HG03095 (cell line): ENCODE measurements at regions not wholly inside any gene's neighbourhood (a gene's known extent, or its start where the extent isn't known, plus 50 kb on each side); places are given as distances from the start of the nearest gene placed in this dataset.
"Not testable (repeated sequence)": the region's sequence is repeated elsewhere in the genome, so short reads cannot be mapped to it uniquely, and the experiment has no call there.

ENCODE experiments used
- ATAC-seq: cut with Tn5 transposase; IDR thresholded peaks from one replicate; pipeline ENCODE4 v1.9.1; 2021; ENCODE audit warnings: moderate library complexity; ENCODE audit not compliant: unreplicated experiment

DNA sequence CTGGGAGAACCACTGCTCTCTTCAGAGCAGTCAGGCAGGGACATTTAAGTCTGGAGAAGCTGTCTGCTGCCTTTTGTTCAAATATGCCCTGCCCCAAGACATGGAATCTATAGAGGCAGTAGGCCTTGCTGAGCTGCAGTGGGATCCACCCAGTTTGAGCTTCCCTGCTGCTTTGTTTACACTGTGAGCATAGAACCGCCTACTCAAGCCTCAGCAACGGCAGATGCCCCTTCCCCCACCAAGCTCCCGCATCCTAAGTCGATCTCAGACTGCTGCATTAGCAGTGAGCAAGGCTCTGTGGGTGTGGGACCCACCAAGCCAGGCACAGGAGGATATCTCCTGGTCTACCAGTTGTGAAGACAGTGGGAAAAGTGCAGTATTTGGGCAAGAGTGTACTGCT is 54.6 kb upstream of the POGK start:
- not testable (repeated sequence) for ATAC-seq

DNA sequence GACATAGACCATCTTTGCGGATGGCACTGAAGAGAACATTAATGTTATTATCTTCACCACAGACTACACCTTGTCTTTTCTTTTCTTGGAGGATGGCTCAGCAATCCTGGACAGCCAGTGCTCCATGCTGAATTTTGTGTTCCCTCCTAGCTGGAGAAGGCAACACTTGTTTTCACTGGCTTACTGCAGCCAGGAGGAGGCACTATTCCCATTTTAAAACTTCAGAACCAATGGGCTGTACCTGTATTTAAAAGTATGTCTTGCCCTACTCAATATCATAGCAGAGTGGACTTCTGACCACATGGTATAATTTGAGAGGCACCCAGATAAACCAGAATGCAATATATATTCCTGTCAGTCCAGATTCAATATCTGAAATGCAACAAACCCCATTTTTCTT is 53.3 kb upstream of the POGK start:
- no peak for ATAC-seq

DNA sequence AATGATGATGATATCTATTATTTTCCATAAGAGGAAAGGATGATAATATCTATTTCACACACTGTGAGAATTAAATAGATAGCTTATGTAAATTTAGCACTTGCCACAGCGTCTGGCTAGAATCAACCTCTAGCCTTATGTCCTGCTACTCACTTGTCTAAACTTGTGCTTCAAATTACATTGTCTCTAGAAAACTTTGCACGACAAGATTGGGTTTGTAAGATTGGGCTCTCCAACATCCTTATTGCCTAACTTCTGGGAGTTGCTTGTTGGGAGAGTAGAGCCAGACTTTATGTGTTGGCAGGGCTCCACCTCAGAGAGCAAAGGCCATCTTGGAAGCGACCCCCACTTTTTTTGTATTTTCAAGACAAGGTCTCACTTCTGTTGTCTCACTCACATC is 50.0 kb upstream of the POGK start:
- no peak for ATAC-seq
